HG03196 (cell line): ENCODE measurements at regions not wholly inside any gene's neighbourhood (a gene's known extent, or its start where the extent isn't known, plus 50 kb on each side); places are given as distances from the start of the nearest gene placed in this dataset.
A peak's percentile ranks its signal among the peaks of the same experiment; 100 is the strongest.
"Not testable (repeated sequence)": the region's sequence is repeated elsewhere in the genome, so short reads cannot be mapped to it uniquely, and the experiment has no call there.

Experiments
- ATAC-seq: cut with Tn5 transposase; IDR thresholded peaks from one replicate; pipeline ENCODE4 v1.9.1; 2021; ENCODE audit not compliant: unreplicated experiment

DNA sequence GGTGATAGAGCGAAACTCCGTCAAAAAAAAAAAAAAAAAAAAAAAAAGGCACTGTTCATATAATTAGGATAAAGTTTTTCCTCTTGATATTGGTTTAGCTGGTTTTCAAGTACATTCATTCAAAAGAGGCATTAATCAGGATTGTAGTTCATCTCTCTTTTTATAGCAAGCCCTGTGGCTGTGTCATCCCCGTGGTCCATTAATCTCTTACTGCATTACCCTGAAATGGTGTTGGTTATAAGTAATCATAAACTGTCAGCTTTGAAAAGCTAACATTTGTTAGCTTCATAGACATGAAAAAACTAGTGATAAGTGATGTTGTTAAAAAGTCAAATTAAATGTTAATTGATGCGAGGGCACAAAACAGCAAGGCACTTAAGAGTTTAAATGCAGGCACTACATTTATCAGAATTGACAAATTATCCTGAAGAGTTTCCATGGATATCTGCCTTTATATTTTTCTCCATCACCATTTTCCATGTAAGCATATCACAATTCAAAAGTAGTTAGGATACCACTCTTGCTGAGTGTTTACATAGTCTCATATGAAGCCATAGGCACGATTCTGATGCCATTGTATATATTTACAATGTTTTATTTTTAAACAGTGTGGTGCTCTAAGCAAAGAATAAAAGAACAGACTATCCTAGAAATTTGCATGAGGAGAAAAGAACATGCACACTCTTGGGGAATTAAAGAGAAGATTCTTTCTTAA lies 193.1 kb downstream of the OTOL1 start:
- no peak for ATAC-seq

- no peak for ATAC-seq
Measured at GRCh38 chr3:161690299-161690620, 193.7 kb downstream of the OTOL1 start.

GRCh38 chr3:161691677-161692076 lies 195.1 kb downstream of the OTOL1 start:
- ATAC-seq = no peak

DNA sequence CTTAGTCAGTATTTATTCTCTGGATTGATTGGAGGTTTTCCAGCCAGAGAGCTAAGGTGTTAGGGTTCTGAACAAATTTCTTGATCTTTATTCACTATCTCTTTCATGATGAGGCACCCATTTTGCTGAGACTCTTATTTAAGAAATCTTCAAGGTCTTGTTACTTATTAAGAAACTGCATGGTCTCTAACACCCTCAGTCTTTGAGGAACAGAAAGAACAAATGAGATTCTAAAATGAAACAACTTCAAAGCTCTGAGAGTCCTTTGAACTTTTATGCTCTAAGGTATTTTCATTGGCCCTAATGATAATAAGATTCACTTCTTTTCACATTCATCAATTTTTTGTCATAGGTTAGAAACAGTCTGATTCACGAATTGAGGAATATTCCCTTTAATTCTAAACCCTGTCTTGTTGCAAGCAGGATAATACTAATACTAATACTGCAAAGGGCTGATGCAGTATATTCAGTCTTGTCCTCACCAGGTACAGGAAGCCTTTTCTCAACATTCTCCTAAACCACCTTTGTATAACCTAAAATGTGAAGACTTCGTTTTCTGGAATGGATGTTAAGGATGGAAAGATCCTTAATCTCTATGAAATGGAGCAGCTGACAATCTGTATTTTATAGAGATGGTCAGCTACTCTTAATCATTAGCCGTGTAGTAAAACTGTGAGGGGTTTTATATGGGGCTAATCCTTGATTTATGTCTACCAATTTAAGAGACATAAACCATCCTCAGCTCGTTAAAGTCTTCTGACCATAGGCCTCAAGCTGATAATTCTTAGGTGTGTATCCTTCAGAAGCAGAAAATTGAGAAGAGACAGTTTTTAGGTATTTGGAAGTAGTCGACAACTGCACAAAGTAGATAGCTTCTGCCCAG lies 198.3 kb downstream of the OTOL1 start:
- ATAC-seq = no peak

DNA sequence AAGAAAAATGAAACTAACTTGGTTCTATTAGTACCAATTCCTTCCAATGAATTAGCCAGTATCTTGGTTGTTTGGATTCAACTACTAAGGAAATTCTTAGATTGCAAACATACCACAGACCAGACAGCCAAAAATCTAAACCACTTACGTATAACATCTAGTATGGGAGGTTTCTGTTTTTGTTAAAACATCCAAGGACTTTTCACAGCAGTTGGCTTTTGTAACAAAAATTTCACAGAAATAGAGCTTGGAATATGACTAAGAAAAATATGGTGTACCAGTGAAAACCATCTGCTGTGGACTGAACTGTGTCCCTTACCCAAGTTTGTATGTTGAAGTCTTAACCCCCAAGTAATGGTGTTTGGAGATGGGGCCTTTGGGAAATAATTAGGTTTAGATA lies 199.2 kb downstream of the OTOL1 start:
- ATAC-seq = no peak

GRCh38 chr3:161700998-161701397 lies 204.4 kb downstream of the OTOL1 start:
- ATAC-seq = peak; percentile 81

DNA sequence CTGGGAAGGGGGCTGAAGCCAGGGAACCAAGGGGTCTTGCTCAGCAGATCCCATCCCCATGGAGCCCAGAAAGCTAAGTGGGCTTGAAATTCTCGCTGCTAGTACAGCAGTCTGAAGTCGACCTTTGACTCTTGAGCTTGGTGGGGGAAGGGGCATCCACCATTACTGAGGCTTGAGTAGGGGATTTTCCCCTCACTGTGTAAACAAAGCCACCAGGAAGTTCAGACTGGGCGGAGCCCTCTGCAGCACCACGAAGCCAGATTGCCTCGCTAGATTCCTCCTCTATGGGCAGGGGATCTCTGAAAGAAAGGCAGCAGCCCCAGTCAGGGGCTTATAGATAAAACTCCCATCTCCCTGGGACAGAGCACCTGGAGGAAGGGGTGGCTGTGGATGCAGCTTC lies 210.6 kb downstream of the OTOL1 start:
- not testable (repeated sequence) for ATAC-seq

DNA sequence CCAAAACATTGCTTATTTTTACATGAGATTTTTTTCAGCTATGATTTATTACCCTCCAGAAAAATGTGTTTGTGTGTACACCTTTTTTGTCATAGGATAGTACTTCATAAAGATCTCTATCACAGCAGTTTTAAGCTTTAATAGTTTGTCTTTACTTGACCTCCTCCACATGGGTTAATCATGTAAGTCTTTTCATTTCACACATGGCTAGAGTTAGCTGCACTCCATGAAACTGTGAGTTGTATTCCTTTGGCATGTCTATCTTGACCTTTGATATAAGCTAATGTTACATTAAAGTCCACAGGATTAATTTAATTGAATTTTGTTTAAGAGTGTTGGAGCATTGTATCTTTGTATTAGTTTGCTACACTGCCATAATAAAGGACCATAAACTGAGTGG lies 217.1 kb downstream of the OTOL1 start:
- ATAC-seq = no peak

- no peak for ATAC-seq
Measured at GRCh38 chr3:161731968-161732367, 235.4 kb downstream of the OTOL1 start.

DNA sequence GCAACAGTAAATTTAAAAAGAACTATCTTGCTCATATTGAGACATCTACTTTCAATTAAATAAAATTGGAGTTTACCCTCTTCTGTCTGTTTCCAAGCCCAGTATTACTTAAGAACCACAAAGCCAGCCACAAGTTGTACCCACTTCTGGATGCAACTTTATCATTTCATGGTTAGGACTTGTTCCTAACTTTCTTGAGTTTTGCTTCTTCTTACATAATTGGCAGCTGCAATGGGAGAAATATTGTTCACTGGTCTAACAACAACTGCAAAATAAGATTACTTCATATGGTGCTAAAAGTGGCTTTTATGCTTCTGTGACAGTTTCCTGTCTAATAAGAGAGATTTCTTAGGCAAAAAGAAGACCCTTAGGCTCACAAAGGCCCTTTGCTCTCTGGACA lies 240.6 kb downstream of the OTOL1 start:
- ATAC-seq = no peak

GRCh38 chr3:161740421-161740820 lies 243.8 kb downstream of the OTOL1 start:
- no peak for ATAC-seq

DNA sequence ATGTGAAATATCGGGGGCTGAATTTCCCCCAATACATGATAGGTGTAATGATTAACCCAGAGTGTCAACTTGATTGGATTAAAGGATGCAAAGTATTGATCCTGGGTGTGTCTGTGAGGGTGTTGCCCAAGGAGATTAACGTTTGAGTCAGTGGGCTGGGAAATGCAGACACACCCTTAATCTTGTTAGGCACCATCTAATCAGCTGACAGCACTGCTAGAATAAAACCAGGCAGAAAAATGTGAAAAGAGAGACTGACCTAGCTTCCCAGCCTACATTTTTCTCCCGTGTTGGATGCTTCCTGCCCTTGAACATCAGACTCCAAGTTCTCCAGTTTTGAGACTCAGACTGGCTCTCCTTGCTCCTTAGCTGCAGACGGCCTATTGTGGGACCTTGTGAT lies 247.8 kb downstream of the OTOL1 start:
- ATAC-seq = no peak

GRCh38 chr3:161745741-161746140 lies 249.1 kb downstream of the OTOL1 start:
- ATAC-seq = no peak

DNA sequence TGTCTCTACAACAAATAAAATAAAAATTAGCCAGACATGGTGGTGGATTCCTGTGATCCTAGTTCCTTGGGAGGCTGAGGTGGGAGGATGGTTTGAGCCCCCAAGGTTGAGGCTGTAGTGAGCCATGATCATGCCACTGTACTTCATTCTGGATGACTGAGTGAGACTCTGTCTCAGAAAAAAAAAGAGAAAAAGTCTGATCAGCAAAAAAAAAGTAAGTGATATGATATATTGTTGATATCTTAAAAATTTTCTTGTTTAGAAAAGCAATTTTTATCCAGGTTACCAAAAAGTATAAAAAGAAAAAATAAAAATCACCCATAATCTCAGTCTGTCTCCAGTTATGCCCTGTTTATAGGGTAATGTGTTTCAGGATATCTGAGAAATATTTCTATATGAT lies 251.4 kb downstream of the OTOL1 start:
- no peak for ATAC-seq

GRCh38 chr3:161754420-161755053 lies 257.9 kb downstream of the OTOL1 start:
- ATAC-seq = no peak

- ATAC-seq = no peak
Measured at GRCh38 chr3:161759444-161759843, 262.8 kb downstream of the OTOL1 start.

GRCh38 chr3:161766331-161766730 lies 269.7 kb downstream of the OTOL1 start:
- ATAC-seq = no peak

DNA sequence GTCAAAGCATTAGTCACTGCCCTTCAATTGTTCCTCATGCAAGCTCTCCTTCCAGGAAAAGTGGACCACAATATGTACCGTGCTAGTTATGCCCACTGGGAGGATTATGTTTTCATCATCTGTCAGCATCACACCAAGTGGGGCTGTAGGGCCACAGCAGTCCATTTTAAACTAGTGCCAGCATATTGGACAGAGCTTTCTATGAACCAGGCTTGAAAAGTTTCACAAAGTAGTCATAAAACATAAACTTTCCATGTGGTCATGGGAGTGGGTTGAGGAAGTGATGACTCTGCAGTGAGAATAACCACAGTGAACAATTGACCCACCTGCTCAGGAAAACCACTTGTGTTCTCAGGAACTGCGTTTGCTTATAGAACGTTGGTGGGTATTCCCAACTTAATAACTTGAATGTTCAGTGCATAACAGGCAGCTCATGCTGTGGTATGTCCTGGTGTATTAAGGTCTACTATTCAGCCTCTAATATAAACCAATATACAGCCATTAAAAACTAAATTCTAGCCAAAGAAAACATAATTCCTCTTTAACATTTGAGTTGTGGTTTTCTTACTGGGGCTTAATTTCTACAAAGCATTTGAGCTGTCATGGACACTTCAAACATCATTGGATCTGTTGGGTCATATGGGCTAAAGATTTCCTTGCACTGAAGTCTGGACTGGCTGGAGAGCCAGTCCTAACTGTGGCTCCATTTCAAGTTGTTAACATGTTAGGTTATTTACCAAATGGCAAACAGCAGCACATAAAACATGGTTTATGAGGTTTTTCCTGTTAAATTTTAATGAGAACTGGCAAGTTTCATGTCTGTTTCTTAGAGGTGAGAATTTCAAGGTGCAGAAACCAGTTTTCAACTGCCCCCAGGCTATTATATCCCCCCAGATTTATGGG lies 274.1 kb downstream of the OTOL1 start:
- peak; percentile 91 for ATAC-seq

DNA sequence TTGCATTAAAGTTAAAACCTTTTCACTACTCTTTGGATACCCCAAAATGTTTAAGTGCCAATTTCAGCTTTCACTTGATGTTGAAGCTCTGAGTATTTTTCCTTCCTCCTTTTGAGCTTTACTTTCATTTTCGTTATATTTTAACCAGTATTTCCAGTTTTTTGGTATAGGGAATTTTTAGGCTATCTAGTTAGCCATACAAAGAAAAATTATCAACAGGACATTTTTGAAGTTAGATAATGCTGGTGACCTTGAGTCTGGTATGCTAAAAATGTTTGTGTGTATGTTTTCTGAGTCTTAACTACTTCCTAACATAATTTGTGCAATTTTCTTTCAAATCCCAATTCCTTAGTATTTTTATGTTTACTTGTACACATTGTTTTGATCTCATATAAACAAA lies 284.8 kb downstream of the OTOL1 start:
- no peak for ATAC-seq

DNA sequence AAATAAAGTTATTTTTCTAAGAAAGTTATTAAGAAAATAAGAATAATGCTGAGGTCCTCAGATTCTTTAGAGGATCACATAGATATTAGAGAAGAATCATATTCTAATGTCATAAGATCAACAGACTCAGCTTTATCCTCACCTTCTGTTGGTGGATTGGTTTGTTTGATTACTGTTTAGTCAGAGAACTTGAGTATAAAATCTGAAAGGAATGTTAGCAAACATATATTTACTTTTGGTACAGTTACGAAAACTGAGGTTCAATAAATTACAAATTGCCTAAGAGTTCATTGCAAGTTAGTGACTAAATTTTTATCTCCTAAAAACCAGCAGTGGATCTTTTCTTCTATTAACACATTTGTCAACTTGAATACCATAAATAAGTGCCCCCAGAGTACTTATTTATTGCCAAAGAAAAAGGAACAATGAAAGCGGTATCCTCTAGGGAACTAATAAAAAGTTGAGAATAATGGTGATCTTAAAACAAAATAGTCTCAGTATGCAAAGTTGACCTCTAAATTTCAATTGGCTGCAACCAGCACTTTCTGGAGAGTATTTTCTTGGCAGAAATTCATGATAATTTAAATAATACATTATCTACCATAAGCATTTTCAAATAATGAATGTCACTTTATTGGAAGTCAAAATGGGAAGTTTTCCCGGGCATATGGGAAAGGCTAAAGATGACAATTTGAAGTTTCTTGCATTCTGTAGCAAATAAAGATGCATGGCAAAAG lies 296.8 kb downstream of the OTOL1 start:
- ATAC-seq = no peak
